Epithelial cell of proximal tubule (primary cell): ENCODE measurements at regions not wholly inside any gene's neighbourhood (a gene's known extent, or its start where the extent isn't known, plus 50 kb on each side); places are given as distances from the start of the nearest gene placed in this dataset.

Source experiments
- DNase-seq: peaks from one replicate; pipeline ENCODE4 v3.0.0-alpha.2; 2011; ENCODE audit warnings: low read depth
- H3K4me3 ChIP-seq: 2 replicates; pipeline ENCODE4 v1.5.1; 2011; ENCODE audit warnings: low read depth, mild to moderate bottlenecking, low read length
- TF ChIP-seq, protein P1 (sequence below): conservative IDR thresholded peaks from 2 replicates; pipeline ENCODE4 v1.5.1; 2012; ENCODE audit warnings: low read depth, mild to moderate bottlenecking, low read length

DNA sequence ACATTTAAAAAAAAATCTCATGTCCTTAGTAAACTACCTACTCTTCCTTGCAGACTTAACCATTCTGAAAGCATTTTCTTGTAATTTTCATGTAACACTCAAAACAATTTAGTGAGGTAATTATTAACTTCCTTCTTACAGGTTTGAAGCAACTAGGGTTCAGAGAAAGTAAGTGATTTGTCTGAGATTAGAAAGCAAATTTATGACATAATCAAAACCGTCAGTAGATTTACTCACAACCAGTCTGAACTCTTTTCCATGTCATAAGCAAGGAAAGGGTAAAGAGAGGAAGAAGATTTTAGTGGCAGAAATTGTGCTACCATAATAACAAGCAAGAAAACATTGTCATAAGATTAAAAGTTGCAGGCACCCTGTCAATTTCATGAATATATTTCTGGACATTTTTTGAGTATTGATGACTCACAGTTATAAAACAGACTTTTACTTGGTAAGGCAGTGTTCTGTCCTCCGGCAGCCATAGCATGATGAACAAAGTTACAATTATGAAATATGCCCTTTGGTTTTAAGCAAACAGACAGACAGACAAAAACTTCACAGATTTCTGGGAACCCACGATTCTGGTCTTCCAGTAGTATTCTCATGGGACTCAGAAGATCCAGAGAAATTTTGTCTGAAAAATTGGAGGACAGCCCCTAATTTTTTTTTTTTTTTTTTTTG is 707.2 kb downstream of the RWDD3 start:
- TF ChIP-seq, protein P1, sequence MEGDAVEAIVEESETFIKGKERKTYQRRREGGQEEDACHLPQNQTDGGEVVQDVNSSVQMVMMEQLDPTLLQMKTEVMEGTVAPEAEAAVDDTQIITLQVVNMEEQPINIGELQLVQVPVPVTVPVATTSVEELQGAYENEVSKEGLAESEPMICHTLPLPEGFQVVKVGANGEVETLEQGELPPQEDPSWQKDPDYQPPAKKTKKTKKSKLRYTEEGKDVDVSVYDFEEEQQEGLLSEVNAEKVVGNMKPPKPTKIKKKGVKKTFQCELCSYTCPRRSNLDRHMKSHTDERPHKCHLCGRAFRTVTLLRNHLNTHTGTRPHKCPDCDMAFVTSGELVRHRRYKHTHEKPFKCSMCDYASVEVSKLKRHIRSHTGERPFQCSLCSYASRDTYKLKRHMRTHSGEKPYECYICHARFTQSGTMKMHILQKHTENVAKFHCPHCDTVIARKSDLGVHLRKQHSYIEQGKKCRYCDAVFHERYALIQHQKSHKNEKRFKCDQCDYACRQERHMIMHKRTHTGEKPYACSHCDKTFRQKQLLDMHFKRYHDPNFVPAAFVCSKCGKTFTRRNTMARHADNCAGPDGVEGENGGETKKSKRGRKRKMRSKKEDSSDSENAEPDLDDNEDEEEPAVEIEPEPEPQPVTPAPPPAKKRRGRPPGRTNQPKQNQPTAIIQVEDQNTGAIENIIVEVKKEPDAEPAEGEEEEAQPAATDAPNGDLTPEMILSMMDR = no peak
- no peak for DNase-seq
- H3K4me3 ChIP-seq = no peak overlapping the region

DNA sequence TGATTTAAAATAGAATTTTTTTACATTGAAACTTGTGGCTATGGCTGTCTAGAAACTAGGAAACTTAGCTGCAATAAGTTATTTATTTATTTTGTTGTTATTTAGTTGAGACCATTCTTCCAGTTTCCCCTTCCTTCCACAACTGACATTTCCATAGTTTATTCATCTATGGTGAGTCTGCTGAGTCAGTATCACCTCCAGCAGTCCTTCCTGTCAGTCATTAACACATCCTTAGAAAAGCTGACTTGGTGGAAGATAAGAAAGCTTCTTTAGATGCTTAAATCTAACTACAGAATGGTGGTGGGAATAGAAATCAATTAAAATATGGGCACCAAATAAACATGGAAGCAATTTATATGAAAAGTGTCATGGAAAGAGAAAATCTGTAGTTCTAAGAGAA is 714.0 kb downstream of the RWDD3 start:
- TF ChIP-seq, protein P1 = no peak
- H3K4me3 ChIP-seq = no peak overlapping the region
- no peak for DNase-seq

DNA sequence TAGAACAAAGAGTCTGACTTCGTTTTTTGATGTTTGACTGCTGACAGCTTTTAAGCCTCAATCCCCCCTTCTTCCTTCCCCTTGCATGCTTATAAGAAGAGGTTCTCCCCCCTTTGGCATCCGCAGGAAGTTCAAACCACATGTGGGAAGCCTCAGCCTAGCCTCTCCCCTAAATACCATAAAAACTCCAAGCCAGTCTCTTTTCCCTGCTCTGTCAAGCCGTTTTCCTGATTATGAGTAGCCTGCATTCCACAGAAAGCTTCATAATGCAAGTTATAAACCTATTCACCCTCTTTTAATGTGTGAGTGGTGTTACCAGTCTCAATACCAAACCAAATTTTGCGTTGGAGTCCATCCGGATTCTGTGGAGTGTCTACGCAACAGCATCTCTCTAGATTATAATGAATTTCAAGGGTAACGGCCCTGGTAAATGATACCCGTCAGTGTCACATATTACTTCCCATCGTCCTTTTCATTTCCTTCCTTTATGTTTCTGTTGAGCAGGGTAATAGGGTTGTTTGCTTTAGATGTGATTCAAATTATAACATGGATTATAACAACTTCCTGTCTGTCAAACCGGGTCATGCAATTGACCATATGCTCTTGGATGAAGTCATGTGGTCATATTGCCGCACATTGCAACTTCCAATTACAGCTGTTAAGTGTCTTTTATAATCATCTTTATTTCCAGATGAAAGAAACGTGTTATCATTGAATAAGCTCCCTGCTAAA is 717.5 kb downstream of the RWDD3 start:
- DNase-seq = no peak
- TF ChIP-seq, protein P1 = no peak

DNA sequence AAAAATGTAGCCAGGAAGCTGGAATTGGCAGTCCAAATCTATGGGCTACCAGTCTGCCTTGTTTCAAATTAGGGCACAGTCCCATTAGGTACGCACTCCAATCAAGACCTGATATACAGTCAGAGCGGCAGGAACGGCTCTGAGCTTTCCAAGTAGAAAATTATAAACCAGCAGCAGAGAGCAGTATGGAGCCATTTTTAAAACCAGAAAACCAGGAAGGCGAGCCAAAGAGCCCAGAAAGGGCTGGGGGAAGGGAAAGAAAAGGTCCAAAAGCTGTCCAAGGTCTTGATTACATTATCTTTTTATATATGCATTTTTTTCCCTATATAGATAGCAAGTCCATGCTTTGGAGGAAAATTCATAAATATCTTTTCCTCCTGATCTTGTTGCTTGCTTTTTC is 719.0 kb downstream of the RWDD3 start:
- TF ChIP-seq, protein P1 = peak; percentile 41
- no peak overlapping the region for H3K4me3 ChIP-seq
- DNase-seq = no peak

More for the DNA sequence above, 717.5 kb downstream of the RWDD3 start:
- H3K4me3 ChIP-seq = no peak overlapping the region

DNA sequence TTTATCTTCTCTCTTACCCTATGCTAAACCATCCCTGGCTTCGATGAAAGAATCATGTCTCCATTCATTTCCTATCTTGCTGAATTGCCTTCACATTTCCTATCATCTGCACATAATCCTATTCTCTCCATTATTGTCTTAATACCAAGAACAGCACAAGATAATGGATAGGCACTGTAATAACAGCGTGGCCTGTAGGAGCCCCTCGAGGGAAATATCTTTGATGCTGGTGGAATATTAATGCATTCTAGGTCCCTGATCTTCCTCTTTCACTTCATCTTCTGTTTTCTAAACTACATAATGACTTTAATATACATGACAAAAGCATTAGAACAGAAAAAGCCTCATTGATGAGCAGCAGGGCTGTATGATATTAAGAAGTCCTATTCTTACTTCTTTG is 720.6 kb downstream of the RWDD3 start:
- TF ChIP-seq, protein P1 = no peak
- H3K4me3 ChIP-seq = no peak overlapping the region
- no peak for DNase-seq

DNA sequence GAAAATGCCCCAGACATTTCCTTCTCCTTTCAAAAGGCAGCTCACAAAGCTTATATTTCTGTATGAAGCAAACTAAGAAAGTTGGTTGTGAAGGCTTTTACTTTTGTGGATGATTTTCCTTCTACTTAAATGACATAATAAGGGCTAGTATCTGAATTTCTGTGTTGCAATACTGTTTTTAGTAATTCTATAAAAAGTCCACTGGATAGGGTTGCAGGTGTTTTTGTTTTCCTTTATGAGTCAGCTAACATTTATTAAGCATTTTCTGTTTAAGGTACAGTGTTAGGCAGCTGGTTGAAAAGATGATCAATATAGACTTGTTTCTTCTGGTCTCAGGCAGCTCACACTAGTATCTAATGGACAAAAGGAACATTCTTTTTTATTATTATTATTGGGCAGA is 722.2 kb downstream of the RWDD3 start:
- no peak for DNase-seq
- H3K4me3 ChIP-seq = no peak overlapping the region
- TF ChIP-seq, protein P1 = no peak
